ENCODE measurements at regions not wholly inside any gene's neighbourhood (a gene's known extent, or its start where the extent isn't known, plus 50 kb on each side); places are given as distances from the start of the nearest gene placed in this dataset.

DNA sequence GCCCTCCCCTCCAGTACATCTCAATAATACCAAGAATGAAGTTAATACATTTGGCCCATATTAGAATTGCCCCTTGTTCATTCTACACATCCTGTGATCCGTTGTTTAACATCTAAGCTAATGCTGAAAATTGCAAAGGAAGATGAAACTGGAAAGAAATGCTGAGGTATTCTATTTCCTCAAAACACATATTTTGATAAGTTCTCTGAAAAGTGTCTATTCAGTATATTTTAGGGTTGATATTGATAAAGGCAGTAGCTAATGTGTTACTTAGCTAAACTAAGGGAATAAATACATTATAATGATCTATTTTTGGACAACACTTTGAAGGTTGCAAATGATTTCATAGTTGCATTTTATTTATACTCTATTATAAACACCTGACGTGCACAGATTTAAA, 702.6 kb upstream of the ROBO1 start:
- TF ChIP-seq, protein P1, sequence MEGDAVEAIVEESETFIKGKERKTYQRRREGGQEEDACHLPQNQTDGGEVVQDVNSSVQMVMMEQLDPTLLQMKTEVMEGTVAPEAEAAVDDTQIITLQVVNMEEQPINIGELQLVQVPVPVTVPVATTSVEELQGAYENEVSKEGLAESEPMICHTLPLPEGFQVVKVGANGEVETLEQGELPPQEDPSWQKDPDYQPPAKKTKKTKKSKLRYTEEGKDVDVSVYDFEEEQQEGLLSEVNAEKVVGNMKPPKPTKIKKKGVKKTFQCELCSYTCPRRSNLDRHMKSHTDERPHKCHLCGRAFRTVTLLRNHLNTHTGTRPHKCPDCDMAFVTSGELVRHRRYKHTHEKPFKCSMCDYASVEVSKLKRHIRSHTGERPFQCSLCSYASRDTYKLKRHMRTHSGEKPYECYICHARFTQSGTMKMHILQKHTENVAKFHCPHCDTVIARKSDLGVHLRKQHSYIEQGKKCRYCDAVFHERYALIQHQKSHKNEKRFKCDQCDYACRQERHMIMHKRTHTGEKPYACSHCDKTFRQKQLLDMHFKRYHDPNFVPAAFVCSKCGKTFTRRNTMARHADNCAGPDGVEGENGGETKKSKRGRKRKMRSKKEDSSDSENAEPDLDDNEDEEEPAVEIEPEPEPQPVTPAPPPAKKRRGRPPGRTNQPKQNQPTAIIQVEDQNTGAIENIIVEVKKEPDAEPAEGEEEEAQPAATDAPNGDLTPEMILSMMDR (IDR thresholded peaks at IDR 0.05): no peak
- no peak for TF ChIP-seq POLR2AphosphoS5 (IDR thresholded peaks at IDR 0.05; ENCODE audit: low read depth, low read length)
- no peak for TF ChIP-seq SIN3A (IDR thresholded peaks at IDR 0.05; ENCODE audit: borderline replicate concordance, insufficient read depth, low read depth, low read length)

All from Panc1 (cell line).